Prostate gland (tissue), 2 donors: ENCODE measurements at regions not wholly inside any gene's neighbourhood (a gene's known extent, or its start where the extent isn't known, plus 50 kb on each side); places are given as distances from the start of the nearest gene placed in this dataset.

Experiments
- DNase-seq: peaks from one replicate; pipeline ENCODE4 v3.0.0-alpha.2; 2019; ENCODE audit warnings: low spot score
- H3K27ac ChIP-seq, 2 donors: fragments of 200-600 bp; sonication (generic); 2 replicates each; pipeline ENCODE4 v1.5.1; 2017 to 2019
- H3K27me3 ChIP-seq: fragments of 200-600 bp; sonication (generic); replicated peaks from 2 replicates; pipeline ENCODE4 v1.5.1; 2019; ENCODE audit not compliant: insufficient read depth
- H3K36me3 ChIP-seq, 2 donors: fragments of 200-600 bp; sonication (generic); 1 replicate in 1 of 2; 2 replicates in 1 of 2; pipeline versions ENCODE4 v1.5.1 to v1.8.1; 2017 to 2019
- H3K4me1 ChIP-seq: fragments of 200-600 bp; sonication (generic); replicated peaks from 2 replicates; pipeline ENCODE4 v1.5.1; 2019
- H3K4me3 ChIP-seq, 2 donors: fragments of 200-600 bp; sonication (generic); 2 replicates each; pipeline ENCODE4 v1.5.1; 2017 to 2019
- H3K9me3 ChIP-seq: fragments of 200-600 bp; sonication (generic); 2 replicates; pipeline ENCODE4 v1.5.1; 2017
- CTCF ChIP-seq, 4 experiments: fragments of 200-600 bp in 2 of 4; fragments of 450-650 bp in 2 of 4; sonication (generic) in 2 of 4; IDR thresholded peaks; 1 replicate in 3 of 4; 2 replicates in 1 of 4; pipeline ENCODE4 v1.5.1; 2016 to 2019; ENCODE audit warnings: antibody characterized with exemption in 4 of 4, mild to moderate bottlenecking in 2 of 4, moderate library complexity in 2 of 4
- POLR2A ChIP-seq: fragments of 450-650 bp; IDR thresholded peaks from one replicate; pipeline ENCODE4 v1.6.1; 2016; ENCODE audit warnings: antibody characterized with exemption, mild to moderate bottlenecking
- POLR2AphosphoS5 ChIP-seq: sonication (generic); formaldehyde crosslinking; IDR thresholded peaks from one replicate; pipeline ENCODE4 v1.6.1; 2017; ENCODE audit warnings: antibody characterized with exemption
- WGBS: methylation state at CpG from one replicate; pipeline ENCODE4 v1.1.5; 2018; 5-methylcytosine and 5-hydroxymethylcytosine counted together
- intact Hi-C: fragments of 100-400 bp; cut with DNase I; formaldehyde crosslinking; loops from one replicate; pipeline ENCODE4 v1.14.2; 2022

DNA sequence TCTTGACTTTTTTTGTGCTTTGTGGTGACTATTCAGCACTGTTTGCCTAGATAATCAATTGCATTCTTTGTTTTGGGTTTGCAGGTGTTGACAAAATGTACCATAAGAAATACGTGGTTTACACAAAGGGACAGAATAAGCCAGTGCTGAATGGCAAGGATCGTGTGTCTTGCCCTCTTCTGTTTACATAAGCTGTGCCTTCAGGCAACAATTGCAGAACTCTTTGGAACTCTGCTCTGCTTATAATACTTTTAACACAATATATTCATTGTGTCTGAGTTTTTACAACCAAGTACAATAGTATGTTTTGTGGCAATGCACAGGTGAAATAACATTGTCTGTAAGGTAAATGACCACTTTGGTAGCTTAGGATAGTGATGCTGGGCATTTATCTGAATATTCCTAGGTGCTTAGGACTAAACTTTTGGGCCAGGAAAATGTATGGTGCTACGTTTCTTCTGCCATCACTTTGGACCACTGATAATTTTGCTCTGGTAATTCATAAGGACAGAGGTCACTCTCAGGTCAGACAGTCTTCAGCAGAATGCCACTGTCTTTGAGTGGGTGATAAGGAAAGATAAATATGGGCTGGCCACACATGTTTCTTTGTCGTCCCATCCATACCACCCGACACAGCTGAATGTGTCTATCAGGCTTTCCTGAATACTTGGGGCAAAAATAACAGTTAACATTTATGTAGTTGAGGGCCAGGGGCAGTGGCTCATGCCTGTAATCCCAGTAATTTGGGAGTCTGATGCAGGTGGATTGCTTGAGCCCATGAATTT, 344.6 kb upstream of the IMPG1 start:
- Histone ChIP-seq H3K36me3 (no peaks in the 10 kb centered on the region), H3K27ac (no peak overlapping the region), H3K9me3 (no peaks in the 10 kb centered on the region), H3K4me1 (peaks cover 4% of the 10 kb centered on the region), H3K4me3 (no peak overlapping the region), H3K27me3 (no peaks in the 10 kb centered on the region)
- peak; percentile 44 for DNase-seq
- WGBS = 31% methylated on average over 5 of the region's 5 CpGs
- TF ChIP-seq CTCF (IDR thresholded peaks at IDR 0.05) (no peak), POLR2AphosphoS5 (peak; percentile 46)
- intact Hi-C loops = no loop called here

- intact Hi-C loops = no loop called here
- Histone ChIP-seq H3K27ac (no peak overlapping the region), H3K36me3 (no peaks in the 10 kb centered on the region), H3K4me1 (no peaks in the 10 kb centered on the region), H3K9me3 (no peaks in the 10 kb centered on the region), H3K27me3 (no peaks in the 10 kb centered on the region), H3K4me3 (no peak overlapping the region)
- DNase-seq = no peak
- no peak for TF ChIP-seq POLR2AphosphoS5
- TF ChIP-seq POLR2A = no peak
- TF ChIP-seq CTCF (IDR thresholded peaks at IDR 0.05) = no peak
These were observed 330.6 kb upstream of the IMPG1 start for GRCh38 chr6:76403064-76403463.

DNA sequence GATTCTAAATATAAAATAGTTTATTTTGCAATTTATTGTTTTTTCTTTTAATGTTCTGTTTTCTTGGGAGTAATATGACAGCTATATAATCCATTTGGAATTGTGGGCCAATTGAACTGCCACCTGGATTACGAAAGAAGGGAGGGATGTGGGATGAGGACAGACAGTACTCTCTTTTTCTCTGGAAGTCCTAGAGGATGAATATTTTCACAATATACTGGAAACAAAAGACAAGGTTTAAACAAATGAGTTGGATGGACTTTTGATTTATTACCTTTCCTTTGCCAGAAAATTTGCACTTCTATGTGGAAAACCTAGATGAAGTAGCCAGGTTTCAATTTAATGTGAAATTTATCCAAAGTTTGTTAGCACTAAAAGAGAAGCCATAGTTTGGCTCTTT, 325.5 kb upstream of the IMPG1 start:
- no peak overlapping the region for H3K4me3 ChIP-seq
- H3K27ac ChIP-seq = no peak overlapping the region
- H3K36me3 ChIP-seq = no peaks in the 10 kb centered on the region
- no peak for DNase-seq
- 37% methylated on average over 1 of the region's 1 CpG for WGBS
- intact Hi-C loops = no loop called here
- no peak for TF ChIP-seq POLR2AphosphoS5
- TF ChIP-seq CTCF (IDR thresholded peaks at IDR 0.05) = no peak
- no peak for TF ChIP-seq POLR2A
- H3K4me1 ChIP-seq = no peaks in the 10 kb centered on the region
- H3K27me3 ChIP-seq = no peaks in the 10 kb centered on the region
- H3K9me3 ChIP-seq = no peaks in the 10 kb centered on the region

- WGBS = 70% methylated on average over 1 of the region's 1 CpG
- no peak overlapping the region for H3K27ac ChIP-seq
- no peak for TF ChIP-seq POLR2AphosphoS5
- no peak for TF ChIP-seq CTCF (IDR thresholded peaks at IDR 0.05)
- no peak for TF ChIP-seq POLR2A
- no peaks in the 10 kb centered on the region for H3K9me3 ChIP-seq
- intact Hi-C loops = no loop called here
- H3K4me3 ChIP-seq = no peak overlapping the region
- no peaks in the 10 kb centered on the region for H3K36me3 ChIP-seq
- H3K4me1 ChIP-seq = no peaks in the 10 kb centered on the region
- DNase-seq = no peak
- H3K27me3 ChIP-seq = no peaks in the 10 kb centered on the region
These were observed 309.7 kb upstream of the IMPG1 start for GRCh38 chr6:76382201-76382600.

- Histone ChIP-seq H3K27ac (no peak overlapping the region), H3K4me3 (no peak overlapping the region), H3K36me3 (no peaks in the 10 kb centered on the region), H3K27me3 (no peaks in the 10 kb centered on the region), H3K4me1 (no peaks in the 10 kb centered on the region), H3K9me3 (no peaks in the 10 kb centered on the region)
- intact Hi-C loops = no loop called here
- DNase-seq = no peak
- TF ChIP-seq POLR2A (no peak), POLR2AphosphoS5 (no peak), CTCF (IDR thresholded peaks at IDR 0.05) (no peak)
- 52% methylated on average over 2 of the region's 2 CpGs for WGBS
These were observed 309.1 kb upstream of the IMPG1 start for GRCh38 chr6:76381612-76382011.
